ENCODE measurements at regions not wholly inside any gene's neighbourhood (a gene's known extent, or its start where the extent isn't known, plus 50 kb on each side); places are given as distances from the start of the nearest gene placed in this dataset.

DNA sequence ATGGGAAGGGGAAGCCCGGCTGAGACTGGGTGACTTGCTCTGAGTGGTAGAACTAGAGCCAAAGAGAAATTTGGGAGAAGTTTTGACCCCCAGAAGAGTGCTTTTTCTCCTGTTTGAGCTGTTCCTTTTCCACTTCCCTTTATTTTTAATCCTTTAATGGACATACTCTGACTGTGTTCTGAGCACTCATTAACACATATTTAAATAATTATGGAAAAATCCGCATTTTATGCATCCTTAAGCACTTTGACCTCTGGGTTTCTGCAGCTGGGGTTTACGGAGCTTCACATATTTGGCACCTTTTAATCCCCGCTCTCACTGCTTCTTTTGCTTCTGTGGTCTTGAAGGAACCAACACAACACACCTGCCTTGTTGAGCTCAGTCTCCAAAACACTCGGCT, 114.7 kb downstream of the FOXL1 start:
- Mint-ChIP-seq H3K9me3 (peaks cover 4% of the 10 kb centered on the region), H3K36me3 (ENCODE audit: low read depth) (no peaks in the 10 kb centered on the region), H3K4me3 (no peak overlapping the region), H3K27ac (no peak overlapping the region), H3K4me1 (peaks cover 9% of the 10 kb centered on the region), H3K27me3 (ENCODE audit: insufficient read depth) (peaks cover 26% of the 10 kb centered on the region)
- no peak overlapping the region for H3K9ac ChIP-seq (ENCODE audit: extremely low read depth, low read length, poor library complexity, severe bottlenecking)
- H3K9me3 ChIP-seq (ENCODE audit: control insufficient read depth, low read length) = no peaks in the 10 kb centered on the region
- H3K27me3 ChIP-seq (ENCODE audit: control insufficient read depth, insufficient read depth, low read length, poor library complexity, severe bottlenecking) = peaks cover 8% of the 10 kb centered on the region
- no peak for DNase-seq
- no peaks in the 10 kb centered on the region for H3K36me3 ChIP-seq (ENCODE audit: control insufficient read depth, insufficient read depth, low read length)
- H3K4me1 ChIP-seq (ENCODE audit: control insufficient read depth, insufficient read depth, low read length) = no peaks in the 10 kb centered on the region
- H3K27ac ChIP-seq (ENCODE audit: low read depth, low read length) = no peak overlapping the region
- TF ChIP-seq, protein P1, sequence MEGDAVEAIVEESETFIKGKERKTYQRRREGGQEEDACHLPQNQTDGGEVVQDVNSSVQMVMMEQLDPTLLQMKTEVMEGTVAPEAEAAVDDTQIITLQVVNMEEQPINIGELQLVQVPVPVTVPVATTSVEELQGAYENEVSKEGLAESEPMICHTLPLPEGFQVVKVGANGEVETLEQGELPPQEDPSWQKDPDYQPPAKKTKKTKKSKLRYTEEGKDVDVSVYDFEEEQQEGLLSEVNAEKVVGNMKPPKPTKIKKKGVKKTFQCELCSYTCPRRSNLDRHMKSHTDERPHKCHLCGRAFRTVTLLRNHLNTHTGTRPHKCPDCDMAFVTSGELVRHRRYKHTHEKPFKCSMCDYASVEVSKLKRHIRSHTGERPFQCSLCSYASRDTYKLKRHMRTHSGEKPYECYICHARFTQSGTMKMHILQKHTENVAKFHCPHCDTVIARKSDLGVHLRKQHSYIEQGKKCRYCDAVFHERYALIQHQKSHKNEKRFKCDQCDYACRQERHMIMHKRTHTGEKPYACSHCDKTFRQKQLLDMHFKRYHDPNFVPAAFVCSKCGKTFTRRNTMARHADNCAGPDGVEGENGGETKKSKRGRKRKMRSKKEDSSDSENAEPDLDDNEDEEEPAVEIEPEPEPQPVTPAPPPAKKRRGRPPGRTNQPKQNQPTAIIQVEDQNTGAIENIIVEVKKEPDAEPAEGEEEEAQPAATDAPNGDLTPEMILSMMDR (conservative IDR thresholded peaks at IDR 0.05) = no peak
- 63 to 72% methylated on average over 3 to 4 of the region's 5 CpGs for WGBS, 2 experiments (ENCODE audit: insufficient coverage in 1 of 2, insufficient read length in 1 of 2)
- no peak overlapping the region for H3K4me3 ChIP-seq (ENCODE audit: low read length)

DNA sequence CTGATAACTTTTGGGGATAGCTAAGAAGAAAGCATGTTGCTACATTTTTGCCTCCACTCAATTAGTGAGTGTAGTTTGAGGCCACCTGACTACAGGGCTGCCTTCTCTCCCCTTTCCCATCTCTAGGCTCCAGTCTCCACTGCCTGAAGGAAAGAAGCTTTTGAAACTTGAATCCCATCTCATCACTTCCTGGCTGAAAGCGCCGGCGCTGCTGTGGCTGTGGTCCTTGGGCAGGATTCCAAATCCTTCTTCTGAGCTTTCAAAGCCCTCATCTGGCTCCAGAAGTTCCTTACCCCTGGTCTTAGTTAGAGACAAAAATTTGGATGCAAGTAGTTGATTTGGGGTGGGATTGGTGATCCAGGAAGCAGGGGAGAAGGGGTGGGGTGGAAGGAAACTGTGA, 119.4 kb downstream of the FOXL1 start:
- no peak for DNase-seq
- Mint-ChIP-seq H3K4me3 (no peak overlapping the region), H3K27ac (no peak overlapping the region), H3K9me3 (no peaks in the 10 kb centered on the region), H3K27me3 (ENCODE audit: insufficient read depth) (peaks cover 13% of the 10 kb centered on the region), H3K36me3 (ENCODE audit: low read depth) (no peaks in the 10 kb centered on the region), H3K4me1 (peaks cover 4% of the 10 kb centered on the region)
- Histone ChIP-seq H3K27me3 (ENCODE audit: control insufficient read depth, insufficient read depth, low read length, poor library complexity, severe bottlenecking) (peaks cover 2% of the 10 kb centered on the region), H3K4me1 (ENCODE audit: control insufficient read depth, insufficient read depth, low read length) (no peaks in the 10 kb centered on the region), H3K9me3 (ENCODE audit: control insufficient read depth, low read length) (no peaks in the 10 kb centered on the region), H3K27ac (ENCODE audit: low read depth, low read length) (no peak overlapping the region), H3K4me3 (ENCODE audit: low read length) (no peak overlapping the region), H3K36me3 (ENCODE audit: control insufficient read depth, insufficient read depth, low read length) (no peaks in the 10 kb centered on the region), H3K9ac (ENCODE audit: extremely low read depth, low read length, poor library complexity, severe bottlenecking) (no peak overlapping the region)
- TF ChIP-seq, protein P1 (conservative IDR thresholded peaks at IDR 0.05) = no peak
- WGBS, 2 experiments (ENCODE audit: insufficient coverage in 1 of 2, insufficient read length in 1 of 2) = 86 to 92% methylated on average over 3 of the region's 3 CpGs

DNA sequence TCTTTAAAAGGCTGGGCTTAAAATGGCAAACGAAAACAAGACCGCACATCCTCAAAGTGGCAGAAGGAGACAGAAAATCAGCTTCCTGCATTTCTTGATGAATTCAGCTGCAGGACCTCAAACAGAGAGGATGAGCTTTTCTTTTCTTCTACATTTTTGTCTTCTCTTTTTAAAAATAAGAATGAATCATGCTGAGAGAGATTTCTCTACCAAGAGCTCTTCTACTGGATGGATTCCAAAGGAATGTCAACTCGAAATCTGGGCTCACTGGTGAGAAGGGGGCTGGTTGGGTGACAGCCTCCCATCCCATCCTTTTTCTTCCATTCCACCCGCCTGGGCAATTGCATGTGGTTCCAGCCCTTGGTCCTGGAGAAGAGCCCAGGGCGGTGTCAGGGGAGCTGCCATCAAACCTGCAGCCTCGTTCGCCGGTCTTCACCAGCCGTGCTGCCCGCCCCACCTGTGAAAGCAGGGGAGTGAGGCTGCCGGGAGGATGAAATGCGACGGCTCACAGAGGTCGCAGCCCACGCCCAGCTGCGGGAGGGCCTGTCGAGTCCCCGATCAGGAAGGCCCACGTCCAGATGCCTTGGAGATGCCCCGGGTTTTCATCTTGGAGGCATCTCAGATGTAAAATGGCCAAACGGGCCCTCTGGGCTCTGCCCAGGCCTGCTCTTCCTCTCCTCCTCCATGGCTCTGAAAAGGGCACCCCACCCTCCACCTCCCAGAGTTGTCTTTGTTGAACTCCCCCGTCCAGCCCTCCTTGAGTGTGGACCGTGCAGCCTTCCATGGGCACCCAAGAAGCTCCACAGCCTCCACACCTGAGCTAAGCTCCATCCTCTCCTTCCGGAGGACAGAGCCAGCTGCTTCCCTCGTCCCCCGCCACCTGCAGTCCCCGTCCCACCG, 121.9 kb downstream of the FOXL1 start:
- H3K4me1 ChIP-seq (ENCODE audit: control insufficient read depth, insufficient read depth, low read length) = no peaks in the 10 kb centered on the region

More for the DNA sequence above, 121.9 kb downstream of the FOXL1 start:
- TF ChIP-seq, protein P1 (conservative IDR thresholded peaks at IDR 0.05) = no peak
- no peak overlapping the region for H3K27ac Mint-ChIP-seq
- 89 to 93% methylated on average over 23 to 28 of the region's 28 CpGs for WGBS, 2 experiments (ENCODE audit: insufficient coverage in 1 of 2, insufficient read length in 1 of 2)
- no peak for DNase-seq
- H3K36me3 ChIP-seq (ENCODE audit: control insufficient read depth, insufficient read depth, low read length) = no peaks in the 10 kb centered on the region
- no peak overlapping the region for H3K27ac ChIP-seq (ENCODE audit: low read depth, low read length)
- no peak overlapping the region for H3K9ac ChIP-seq (ENCODE audit: extremely low read depth, low read length, poor library complexity, severe bottlenecking)
- peaks cover 7% of the 10 kb centered on the region for H3K4me1 Mint-ChIP-seq
- peaks cover 3% of the 10 kb centered on the region for H3K27me3 Mint-ChIP-seq (ENCODE audit: insufficient read depth)
- no peak overlapping the region for H3K4me3 ChIP-seq (ENCODE audit: low read length)
- no peak overlapping the region for H3K4me3 Mint-ChIP-seq
- no peaks in the 10 kb centered on the region for H3K27me3 ChIP-seq (ENCODE audit: control insufficient read depth, insufficient read depth, low read length, poor library complexity, severe bottlenecking)
- H3K9me3 ChIP-seq (ENCODE audit: control insufficient read depth, low read length) = no peaks in the 10 kb centered on the region
- no peaks in the 10 kb centered on the region for H3K9me3 Mint-ChIP-seq
- H3K36me3 Mint-ChIP-seq (ENCODE audit: low read depth) = no peaks in the 10 kb centered on the region

Data from endodermal cell (in vitro differentiated cells).